Liver (tissue), 8 donors: ENCODE measurements at regions not wholly inside any gene's neighbourhood (a gene's known extent, or its start where the extent isn't known, plus 50 kb on each side); places are given as distances from the start of the nearest gene placed in this dataset.

Experiments used
- DNase-seq: peaks from one replicate; pipeline ENCODE4 v3.0.0-alpha.2; 2017; ENCODE audit warnings: low spot score
- H3K27ac ChIP-seq, 2 donors: one replicate each; pipeline ENCODE4 v1.7.0; 2013; ENCODE audit warnings: inconsistent platforms in 2 of 2, low read length in 2 of 2, control low read depth in 1 of 2, low read depth in 1 of 2, mild to moderate bottlenecking in 1 of 2
- H3K27me3 ChIP-seq, 4 donors: one replicate each; pipeline versions ENCODE4 v1.6.1 to v1.7.0; 2013; ENCODE audit warnings: low read length in 3 of 4, inconsistent platforms in 1 of 4, mild to moderate bottlenecking in 1 of 4, moderate library complexity in 1 of 4; ENCODE audit not compliant: control insufficient read depth in 4 of 4, insufficient read depth in 4 of 4
- H3K36me3 ChIP-seq, 4 donors: one replicate each; pipeline versions ENCODE4 v1.6.1 to v1.7.0; 2013; ENCODE audit warnings: low read length in 3 of 4, mild to moderate bottlenecking in 3 of 4, low read depth in 1 of 4, moderate library complexity in 1 of 4; ENCODE audit not compliant: control insufficient read depth in 4 of 4, insufficient read depth in 3 of 4
- H3K4me1 ChIP-seq, 4 donors: one replicate each; pipeline versions ENCODE4 v1.6.1 to v1.7.0; 2013; ENCODE audit warnings: low read length in 3 of 4, mild to moderate bottlenecking in 3 of 4, moderate library complexity in 1 of 4; ENCODE audit not compliant: control insufficient read depth in 4 of 4, insufficient read depth in 4 of 4
- H3K4me3 ChIP-seq, 3 donors: one replicate each; pipeline versions ENCODE4 v1.6.1 to v1.7.0; 2013; ENCODE audit warnings: low read length in 3 of 3, control low read depth in 1 of 3, low read depth in 1 of 3, mild to moderate bottlenecking in 1 of 3
- H3K9ac ChIP-seq, 2 donors: one replicate each; pipeline ENCODE4 v1.7.0; 2013; ENCODE audit warnings: low read length in 2 of 2, mild to moderate bottlenecking in 2 of 2, moderate library complexity in 2 of 2, control low read depth in 1 of 2, low read depth in 1 of 2
- H3K9me3 ChIP-seq, 4 donors: one replicate each; pipeline versions ENCODE4 v1.6.1 to v1.7.0; 2013; ENCODE audit warnings: low read length in 3 of 4; ENCODE audit not compliant: control insufficient read depth in 4 of 4
- ATF3 ChIP-seq: IDR thresholded peaks from 2 replicates; pipeline ENCODE4 v1.6.1; 2016; ENCODE audit warnings: antibody characterized with exemption
- EGR1 ChIP-seq, 2 donors: IDR thresholded peaks; 2 replicates each; pipeline ENCODE4 v1.6.1; 2016 to 2018; ENCODE audit warnings: antibody characterized with exemption in 2 of 2, low read depth in 2 of 2
- FOXA1 ChIP-seq: IDR thresholded peaks from 2 replicates; pipeline ENCODE4 v1.6.1; 2016; ENCODE audit warnings: antibody characterized with exemption
- FOXA2 ChIP-seq: IDR thresholded peaks from 2 replicates; pipeline ENCODE4 v1.6.1; 2016; ENCODE audit warnings: antibody characterized with exemption
- GABPA ChIP-seq, 2 donors: IDR thresholded peaks in 1 of 2; conservative IDR thresholded peaks in 1 of 2; 2 replicates each; pipeline ENCODE4 v1.6.1; 2016; ENCODE audit warnings: antibody characterized with exemption in 2 of 2, mild to moderate bottlenecking in 1 of 2, moderate library complexity in 1 of 2
- HNF4A ChIP-seq, 2 donors: conservative IDR thresholded peaks; 2 replicates each; pipeline ENCODE4 v1.6.1; 2016; ENCODE audit warnings: antibody characterized with exemption in 2 of 2, mild to moderate bottlenecking in 2 of 2
- HNF4G ChIP-seq: IDR thresholded peaks from 2 replicates; pipeline ENCODE4 v1.6.1; 2016; ENCODE audit warnings: antibody characterized with exemption
- JUND ChIP-seq, 2 donors: IDR thresholded peaks; 2 replicates each; pipeline ENCODE4 v1.6.1; 2016; ENCODE audit warnings: antibody characterized with exemption in 2 of 2
- MAX ChIP-seq: IDR thresholded peaks from 2 replicates; pipeline ENCODE4 v1.6.1; 2016; ENCODE audit warnings: antibody characterized with exemption
- NR2F2 ChIP-seq: IDR thresholded peaks from 2 replicates; pipeline ENCODE4 v1.6.1; 2016; ENCODE audit warnings: antibody characterized with exemption
- RAD21 ChIP-seq, 2 donors: IDR thresholded peaks; 2 replicates each; pipeline ENCODE4 v1.6.1; 2016; ENCODE audit warnings: antibody characterized with exemption in 2 of 2, mild to moderate bottlenecking in 2 of 2
- RXRA ChIP-seq, 2 donors: IDR thresholded peaks; 2 replicates each; pipeline ENCODE4 v1.6.1; 2017 to 2018; ENCODE audit warnings: antibody characterized with exemption in 2 of 2, mild to moderate bottlenecking in 1 of 2
- SP1 ChIP-seq: IDR thresholded peaks from 2 replicates; pipeline ENCODE4 v1.6.1; 2018; ENCODE audit warnings: antibody characterized with exemption, mild to moderate bottlenecking
- TAF1 ChIP-seq: conservative IDR thresholded peaks from 2 replicates; pipeline ENCODE4 v1.6.1; 2016; ENCODE audit warnings: antibody characterized with exemption, mild to moderate bottlenecking
- YY1 ChIP-seq: IDR thresholded peaks from 2 replicates; pipeline ENCODE4 v1.6.1; 2016; ENCODE audit warnings: antibody characterized with exemption, mild to moderate bottlenecking
- ZBTB33 ChIP-seq: IDR thresholded peaks from 2 replicates; pipeline ENCODE4 v1.6.1; 2016; ENCODE audit warnings: antibody characterized with exemption
- WGBS: extraction: QIAGEN DNeasy Blood & Tissue Kit; methylation state at CpG from one replicate; pipeline ENCODE4 v1.1.7; 2013; 5-methylcytosine and 5-hydroxymethylcytosine counted together
- TF ChIP-seq, protein P1 (sequence below): IDR thresholded peaks from 2 replicates; pipeline ENCODE4 v1.6.1; 2016; ENCODE audit warnings: antibody characterized with exemption, mild to moderate bottlenecking
- TF ChIP-seq, protein P2 (sequence below): fragments of 150-350 bp; IDR thresholded peaks from 2 replicates; pipeline ENCODE4 v1.5.1; 2017; ENCODE audit warnings: improper control_type of control experiment, low read depth, low read length; ENCODE audit not compliant: missing input control
- donor health status: healthy.
- donor health status: healthy.
- donor health status: healthy.
- donor health status: healthy.
- donor health status: healthy.

DNA sequence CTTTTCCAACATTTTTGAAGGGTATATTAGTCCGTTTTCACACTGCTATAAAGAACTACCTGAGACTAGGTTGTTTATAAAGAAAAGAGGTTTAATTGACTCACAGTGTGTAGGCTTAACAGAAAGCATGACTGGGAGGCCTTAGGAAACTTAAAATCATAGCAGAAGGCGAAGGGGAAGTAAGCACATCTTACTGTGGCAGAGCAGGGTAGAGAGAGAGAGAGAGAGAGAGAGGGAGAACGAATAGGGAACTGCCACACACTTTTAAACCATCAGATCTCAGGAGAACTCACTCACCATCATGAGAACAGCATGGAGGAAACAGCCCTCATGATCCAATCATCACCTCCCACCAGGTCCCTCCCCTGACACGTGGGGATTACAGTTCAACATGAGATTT lies 420.3 kb downstream of the SOCS6 start:
- H3K9ac ChIP-seq, result no peak overlapping the region
- no peak for DNase-seq
- no peak overlapping the region for H3K4me3 ChIP-seq
- H3K36me3 ChIP-seq, result no peaks in the 10 kb centered on the region
- H3K27me3 ChIP-seq, result no peaks in the 10 kb centered on the region
- TF ChIP-seq RXRA (IDR thresholded peaks at IDR 0.05) (no peak), HNF4G (no peak), HNF4A (conservative IDR thresholded peaks at IDR 0.05) (no peak), NR2F2 (no peak), EGR1 (IDR thresholded peaks at IDR 0.05; ENCODE audit: low read depth in 2 of 2) (no peak), MAX (no peak), GABPA (IDR thresholded peaks at IDR 0.05 in 1 of 2, conservative IDR thresholded peaks at IDR 0.05 in 1 of 2) (no peak), FOXA2 (no peak), SP1 (no peak), YY1 (no peak), TAF1 (no peak), FOXA1 (no peak), ATF3 (no peak), ZBTB33 (no peak), RAD21 (IDR thresholded peaks at IDR 0.05) (no peak), JUND (IDR thresholded peaks at IDR 0.05) (no peak)
- TF ChIP-seq, protein P1, sequence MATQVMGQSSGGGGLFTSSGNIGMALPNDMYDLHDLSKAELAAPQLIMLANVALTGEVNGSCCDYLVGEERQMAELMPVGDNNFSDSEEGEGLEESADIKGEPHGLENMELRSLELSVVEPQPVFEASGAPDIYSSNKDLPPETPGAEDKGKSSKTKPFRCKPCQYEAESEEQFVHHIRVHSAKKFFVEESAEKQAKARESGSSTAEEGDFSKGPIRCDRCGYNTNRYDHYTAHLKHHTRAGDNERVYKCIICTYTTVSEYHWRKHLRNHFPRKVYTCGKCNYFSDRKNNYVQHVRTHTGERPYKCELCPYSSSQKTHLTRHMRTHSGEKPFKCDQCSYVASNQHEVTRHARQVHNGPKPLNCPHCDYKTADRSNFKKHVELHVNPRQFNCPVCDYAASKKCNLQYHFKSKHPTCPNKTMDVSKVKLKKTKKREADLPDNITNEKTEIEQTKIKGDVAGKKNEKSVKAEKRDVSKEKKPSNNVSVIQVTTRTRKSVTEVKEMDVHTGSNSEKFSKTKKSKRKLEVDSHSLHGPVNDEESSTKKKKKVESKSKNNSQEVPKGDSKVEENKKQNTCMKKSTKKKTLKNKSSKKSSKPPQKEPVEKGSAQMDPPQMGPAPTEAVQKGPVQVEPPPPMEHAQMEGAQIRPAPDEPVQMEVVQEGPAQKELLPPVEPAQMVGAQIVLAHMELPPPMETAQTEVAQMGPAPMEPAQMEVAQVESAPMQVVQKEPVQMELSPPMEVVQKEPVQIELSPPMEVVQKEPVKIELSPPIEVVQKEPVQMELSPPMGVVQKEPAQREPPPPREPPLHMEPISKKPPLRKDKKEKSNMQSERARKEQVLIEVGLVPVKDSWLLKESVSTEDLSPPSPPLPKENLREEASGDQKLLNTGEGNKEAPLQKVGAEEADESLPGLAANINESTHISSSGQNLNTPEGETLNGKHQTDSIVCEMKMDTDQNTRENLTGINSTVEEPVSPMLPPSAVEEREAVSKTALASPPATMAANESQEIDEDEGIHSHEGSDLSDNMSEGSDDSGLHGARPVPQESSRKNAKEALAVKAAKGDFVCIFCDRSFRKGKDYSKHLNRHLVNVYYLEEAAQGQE, result no peak
- TF ChIP-seq, protein P2, sequence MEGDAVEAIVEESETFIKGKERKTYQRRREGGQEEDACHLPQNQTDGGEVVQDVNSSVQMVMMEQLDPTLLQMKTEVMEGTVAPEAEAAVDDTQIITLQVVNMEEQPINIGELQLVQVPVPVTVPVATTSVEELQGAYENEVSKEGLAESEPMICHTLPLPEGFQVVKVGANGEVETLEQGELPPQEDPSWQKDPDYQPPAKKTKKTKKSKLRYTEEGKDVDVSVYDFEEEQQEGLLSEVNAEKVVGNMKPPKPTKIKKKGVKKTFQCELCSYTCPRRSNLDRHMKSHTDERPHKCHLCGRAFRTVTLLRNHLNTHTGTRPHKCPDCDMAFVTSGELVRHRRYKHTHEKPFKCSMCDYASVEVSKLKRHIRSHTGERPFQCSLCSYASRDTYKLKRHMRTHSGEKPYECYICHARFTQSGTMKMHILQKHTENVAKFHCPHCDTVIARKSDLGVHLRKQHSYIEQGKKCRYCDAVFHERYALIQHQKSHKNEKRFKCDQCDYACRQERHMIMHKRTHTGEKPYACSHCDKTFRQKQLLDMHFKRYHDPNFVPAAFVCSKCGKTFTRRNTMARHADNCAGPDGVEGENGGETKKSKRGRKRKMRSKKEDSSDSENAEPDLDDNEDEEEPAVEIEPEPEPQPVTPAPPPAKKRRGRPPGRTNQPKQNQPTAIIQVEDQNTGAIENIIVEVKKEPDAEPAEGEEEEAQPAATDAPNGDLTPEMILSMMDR, result no peak
- H3K4me1 ChIP-seq, result no peaks in the 10 kb centered on the region
- WGBS, result 47% methylated on average over 4 of the region's 4 CpGs
- H3K27ac ChIP-seq, result no peak overlapping the region
- peaks cover 0 to 2% (median 0%) of the 10 kb centered on the region in 4 donors for H3K9me3 ChIP-seq
